Spleen (tissue), 11 donors: ENCODE measurements at regions not wholly inside any gene's neighbourhood (a gene's known extent, or its start where the extent isn't known, plus 50 kb on each side); places are given as distances from the start of the nearest gene placed in this dataset.

Source experiments
- DNase-seq: peaks from one replicate; pipeline ENCODE4 v3.0.0-alpha.2; 2020
- H3K27ac ChIP-seq, 8 donors: fragments of 200-600 bp; sonication (generic) in 7 of 8; 1 replicate in 4 of 8; 2 replicates in 4 of 8; pipeline versions ENCODE4 v1.5.0 to v1.8.0; 2016 to 2021; ENCODE audit warnings: inconsistent platforms in 4 of 8, mild to moderate bottlenecking in 4 of 8, moderate library complexity in 1 of 8
- H3K27me3 ChIP-seq, 7 donors: fragments of 200-600 bp; sonication (generic) in 6 of 7; replicated peaks in 1 of 7; 1 replicate in 4 of 7; 2 replicates in 3 of 7; pipeline versions ENCODE4 v1.5.0 to v1.8.0; 2016 to 2021; ENCODE audit warnings: inconsistent platforms in 3 of 7, mild to moderate bottlenecking in 1 of 7
- H3K36me3 ChIP-seq, 6 donors: fragments of 200-600 bp; sonication (generic) in 5 of 6; 1 replicate in 4 of 6; 2 replicates in 2 of 6; pipeline versions ENCODE4 v1.5.0 to v1.8.0; 2016 to 2021; ENCODE audit warnings: inconsistent platforms in 2 of 6
- H3K4me1 ChIP-seq, 6 donors: fragments of 200-600 bp; sonication (generic) in 5 of 6; 1 replicate in 3 of 6; 2 replicates in 3 of 6; pipeline versions ENCODE4 v1.5.0 to v1.8.0; 2016 to 2021; ENCODE audit warnings: inconsistent platforms in 3 of 6
- H3K4me3 ChIP-seq, 8 donors: fragments of 200-600 bp; sonication (generic) in 7 of 8; 1 replicate in 4 of 8; 2 replicates in 4 of 8; pipeline versions ENCODE4 v1.5.0 to v1.8.0; 2016 to 2021; ENCODE audit warnings: inconsistent platforms in 4 of 8, mild to moderate bottlenecking in 4 of 8, moderate library complexity in 2 of 8
- H3K9me3 ChIP-seq, 8 donors: fragments of 200-600 bp; sonication (generic) in 7 of 8; 1 replicate in 4 of 8; 2 replicates in 4 of 8; pipeline versions ENCODE4 v1.5.0 to v1.8.0; 2016 to 2021; ENCODE audit warnings: inconsistent platforms in 4 of 8
- POLR2A ChIP-seq, 3 donors: fragments of 450-650 bp; IDR thresholded peaks; one replicate each; pipeline ENCODE4 v1.5.1; 2017; ENCODE audit warnings: antibody characterized with exemption in 3 of 3, mild to moderate bottlenecking in 1 of 3
- POLR2AphosphoS5 ChIP-seq, 3 donors: sonication (generic); formaldehyde crosslinking; IDR thresholded peaks; one replicate each; pipeline ENCODE4 v1.5.1; 2017; ENCODE audit warnings: antibody characterized with exemption in 3 of 3
- WGBS, 5 donors: extraction: QIAGEN DNeasy Blood & Tissue Kit in 3 of 5; methylation state at CpG; one replicate each; pipeline versions ENCODE4 v1.1.5 to v1.1.7; 2013 to 2018; 5-methylcytosine and 5-hydroxymethylcytosine counted together
- intact Hi-C: fragments of 100-400 bp; cut with DNase I; formaldehyde crosslinking; loops from one replicate; pipeline ENCODE4 v1.15.0; 2023; ENCODE audit warnings: low total_unique reads
- TF ChIP-seq, protein P1 (sequence below), 11 experiments: fragments of 200-600 bp in 7 of 11; fragments of 450-650 bp in 4 of 11; sonication (generic) in 4 of 11; IDR thresholded peaks in 8 of 11; conservative IDR thresholded peaks in 3 of 11; 1 replicate in 7 of 11; 2 replicates in 4 of 11; pipeline versions ENCODE4 v1.4.0 to v1.8.0; 2016 to 2021; ENCODE audit warnings: antibody characterized with exemption in 11 of 11, inconsistent platforms in 4 of 11, mild to moderate bottlenecking in 1 of 11
- donor health status: healthy with polysubstance abuse.
- donor health status: DM: no; HTN: no; CAD: no; lungs with moderate emphysema.
- donor health status: DM: no; HTN: no; CAD: no.
- donor health status: Bipolar disorder and iron deficiency.
- donor health status: healthy.
- donor health status: DM: no; HTN: no; CAD: no.
- donor health status: DM: yes; HTN: yes; CAD: no.

GRCh38 chr17:56648321-56648720 is 54.8 kb downstream of the NOG start:
- no peak for DNase-seq
- 88 to 93% (median 92%) methylated on average over 5 of the region's 5 CpGs for whole genome bisulfite sequencing, 5 donors

GRCh38 chr17:56648806-56649205 is 55.3 kb downstream of the NOG start:
- Histone ChIP-seq H3K27me3 (no peaks in the 10 kb centered on the region), H3K9me3 (peaks cover 0 to 13% (median 0%) of the 10 kb centered on the region in 8 donors), H3K36me3 (no peaks in the 10 kb centered on the region), H3K4me1 (no peaks in the 10 kb centered on the region), H3K4me3 (no peak overlapping the region), H3K27ac (no peak overlapping the region)
- WGBS, 5 donors, result 82 to 91% (median 84%) methylated on average over 2 of the region's 2 CpGs
- TF ChIP-seq POLR2A (IDR thresholded peaks at IDR 0.05), result no peak
- TF ChIP-seq POLR2AphosphoS5 (IDR thresholded peaks at IDR 0.05), result no peak
- TF ChIP-seq, protein P1, sequence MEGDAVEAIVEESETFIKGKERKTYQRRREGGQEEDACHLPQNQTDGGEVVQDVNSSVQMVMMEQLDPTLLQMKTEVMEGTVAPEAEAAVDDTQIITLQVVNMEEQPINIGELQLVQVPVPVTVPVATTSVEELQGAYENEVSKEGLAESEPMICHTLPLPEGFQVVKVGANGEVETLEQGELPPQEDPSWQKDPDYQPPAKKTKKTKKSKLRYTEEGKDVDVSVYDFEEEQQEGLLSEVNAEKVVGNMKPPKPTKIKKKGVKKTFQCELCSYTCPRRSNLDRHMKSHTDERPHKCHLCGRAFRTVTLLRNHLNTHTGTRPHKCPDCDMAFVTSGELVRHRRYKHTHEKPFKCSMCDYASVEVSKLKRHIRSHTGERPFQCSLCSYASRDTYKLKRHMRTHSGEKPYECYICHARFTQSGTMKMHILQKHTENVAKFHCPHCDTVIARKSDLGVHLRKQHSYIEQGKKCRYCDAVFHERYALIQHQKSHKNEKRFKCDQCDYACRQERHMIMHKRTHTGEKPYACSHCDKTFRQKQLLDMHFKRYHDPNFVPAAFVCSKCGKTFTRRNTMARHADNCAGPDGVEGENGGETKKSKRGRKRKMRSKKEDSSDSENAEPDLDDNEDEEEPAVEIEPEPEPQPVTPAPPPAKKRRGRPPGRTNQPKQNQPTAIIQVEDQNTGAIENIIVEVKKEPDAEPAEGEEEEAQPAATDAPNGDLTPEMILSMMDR (IDR thresholded peaks at IDR 0.05 in 8 of 11, conservative IDR thresholded peaks at IDR 0.05 in 3 of 11), result no peak
- DNase-seq, result no peak
- intact Hi-C loops, result no loop called here

More at GRCh38 chr17:56648321-56648720, 54.8 kb downstream of the NOG start:
- TF ChIP-seq POLR2A (IDR thresholded peaks at IDR 0.05), result no peak
- TF ChIP-seq POLR2AphosphoS5 (IDR thresholded peaks at IDR 0.05), result no peak
- TF ChIP-seq, protein P1 (IDR thresholded peaks at IDR 0.05 in 8 of 11, conservative IDR thresholded peaks at IDR 0.05 in 3 of 11), result no peak
- Histone ChIP-seq H3K4me3 (no peak overlapping the region), H3K4me1 (no peaks in the 10 kb centered on the region), H3K27ac (no peak overlapping the region), H3K9me3 (peaks cover 0 to 13% (median 0%) of the 10 kb centered on the region in 8 donors), H3K36me3 (no peaks in the 10 kb centered on the region), H3K27me3 (no peaks in the 10 kb centered on the region)
- intact Hi-C loops, result no loop called here

DNA sequence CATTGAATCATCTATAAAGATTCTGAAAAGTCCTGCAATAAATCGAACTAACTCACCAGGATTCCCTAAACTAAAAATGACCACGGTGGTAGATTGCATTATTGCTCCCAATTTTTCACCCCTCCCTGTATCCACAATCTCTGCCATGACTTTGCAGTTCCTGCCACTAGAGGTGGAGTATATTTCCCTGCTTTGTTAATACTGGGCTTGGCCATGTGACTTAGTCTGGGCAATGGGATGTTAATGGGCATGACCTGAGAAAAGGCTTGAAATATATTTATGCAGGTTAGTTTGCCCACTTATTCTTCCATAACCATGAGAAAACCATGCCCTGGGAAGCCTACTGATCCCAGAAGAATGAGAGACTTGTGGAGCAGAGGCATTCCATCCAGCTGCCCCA is 59.1 kb downstream of the NOG start:
- 25 to 38% (median 31%) methylated on average over 2 of the region's 2 CpGs for WGBS, 5 donors
- Histone ChIP-seq H3K4me1 (no peaks in the 10 kb centered on the region), H3K27ac (no peak overlapping the region), H3K36me3 (no peaks in the 10 kb centered on the region), H3K4me3 (no peak overlapping the region), H3K9me3 (peaks cover 0 to 17% (median 2%) of the 10 kb centered on the region in 8 donors), H3K27me3 (no peaks in the 10 kb centered on the region)
- no peak for DNase-seq
- TF ChIP-seq POLR2AphosphoS5 (IDR thresholded peaks at IDR 0.05) (no peak), POLR2A (IDR thresholded peaks at IDR 0.05) (no peak)
- TF ChIP-seq, protein P1 (IDR thresholded peaks at IDR 0.05 in 8 of 11, conservative IDR thresholded peaks at IDR 0.05 in 3 of 11), result no peak
- intact Hi-C loops, result no loop called here

DNA sequence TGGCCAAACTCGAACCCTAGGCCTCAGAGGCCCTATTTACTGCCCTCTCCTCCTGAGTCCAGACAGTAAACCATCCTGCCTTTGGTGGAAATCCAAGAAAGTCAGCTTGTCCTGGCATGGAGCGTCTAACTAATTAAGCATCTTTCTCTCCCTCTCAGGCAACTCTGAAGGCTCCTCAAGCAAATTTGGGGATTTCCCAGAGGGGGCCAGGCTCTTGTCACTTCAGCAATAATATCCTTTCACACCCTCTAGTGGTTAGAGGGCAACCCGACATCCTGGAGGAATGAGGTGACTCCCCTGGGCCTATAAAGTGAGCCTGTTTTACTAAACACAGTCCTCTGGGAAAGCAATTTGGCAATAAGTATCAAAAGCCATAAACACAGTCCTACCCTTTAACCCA is 60.4 kb downstream of the NOG start:
- DNase-seq, result no peak

More for the DNA sequence above, 60.4 kb downstream of the NOG start:
- H3K4me1 ChIP-seq, result no peaks in the 10 kb centered on the region
- peaks cover 0 to 17% (median 2%) of the 10 kb centered on the region in 8 donors for H3K9me3 ChIP-seq
- no peaks in the 10 kb centered on the region for H3K36me3 ChIP-seq
- no peak overlapping the region for H3K4me3 ChIP-seq
- no peaks in the 10 kb centered on the region for H3K27me3 ChIP-seq
- TF ChIP-seq POLR2AphosphoS5 (IDR thresholded peaks at IDR 0.05) (no peak), POLR2A (IDR thresholded peaks at IDR 0.05) (no peak)
- TF ChIP-seq, protein P1 (IDR thresholded peaks at IDR 0.05 in 8 of 11, conservative IDR thresholded peaks at IDR 0.05 in 3 of 11), result peak in 9 of 11 experiments; percentile 15 to 56 (median 26)
- 27 to 47% (median 37%) methylated on average over 3 of the region's 3 CpGs for WGBS, 5 donors
- no peak overlapping the region for H3K27ac ChIP-seq
- intact Hi-C loops, result no loop called here
